OCI-LY1 (cell line): ENCODE measurements at regions not wholly inside any gene's neighbourhood (a gene's known extent, or its start where the extent isn't known, plus 50 kb on each side); places are given as distances from the start of the nearest gene placed in this dataset.

Source experiments
- EZH2 ChIP-seq: fragments of 200-600 bp; sonication (generic), shearing (Covaris generic); IDR thresholded peaks from 2 replicates; pipeline ENCODE4 v1.8.0; 2017; ENCODE audit warnings: borderline replicate concordance, mixed run types, mild to moderate bottlenecking, antibody characterized with exemption, low read length, moderate library complexity, mixed read lengths
- TF ChIP-seq, protein P1 (sequence below): fragments of 200-600 bp; sonication (generic), shearing (Covaris generic); IDR thresholded peaks from 2 replicates; pipeline ENCODE4 v1.5.1; 2017; ENCODE audit warnings: mild to moderate bottlenecking, antibody characterized with exemption, low read length, moderate library complexity, mixed read lengths

DNA sequence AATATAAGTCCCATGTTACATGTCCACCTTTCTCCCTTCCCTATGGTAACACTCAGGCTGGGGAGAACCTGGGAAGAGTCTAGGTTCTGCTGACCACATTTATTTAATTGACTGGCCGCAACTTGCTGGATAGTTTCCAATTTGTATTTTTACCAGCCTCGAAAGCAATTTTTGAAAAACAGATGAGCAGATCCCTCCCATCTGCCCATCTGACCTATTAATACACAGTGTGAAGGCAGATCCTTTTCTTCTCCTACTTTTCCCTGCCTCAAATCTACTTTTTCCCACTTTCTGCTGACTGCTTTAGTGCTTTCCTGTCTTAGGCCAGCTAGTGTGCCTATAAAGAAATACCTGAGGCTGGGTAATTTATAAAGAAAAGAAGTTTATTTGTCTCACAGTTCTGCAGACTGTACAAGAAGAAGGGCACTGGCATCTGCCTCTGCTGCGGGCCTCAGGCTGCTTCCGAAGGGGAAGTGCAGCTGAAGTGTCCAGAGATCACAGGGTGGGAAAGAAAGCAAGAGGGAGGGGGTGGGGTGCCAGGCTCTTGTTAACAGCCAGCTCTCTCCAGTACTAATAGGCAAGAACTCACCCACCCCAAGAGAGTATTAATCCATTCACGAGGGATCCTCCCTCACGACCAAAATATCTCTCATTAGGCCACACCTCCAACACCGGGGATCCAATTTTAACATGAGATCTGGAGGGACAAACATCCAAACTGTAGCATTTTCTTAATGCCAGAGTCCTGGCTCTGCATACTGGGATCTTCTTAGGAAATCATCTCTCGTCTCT, 336.0 kb upstream of the IGFBP3 start:
- TF ChIP-seq, protein P1, sequence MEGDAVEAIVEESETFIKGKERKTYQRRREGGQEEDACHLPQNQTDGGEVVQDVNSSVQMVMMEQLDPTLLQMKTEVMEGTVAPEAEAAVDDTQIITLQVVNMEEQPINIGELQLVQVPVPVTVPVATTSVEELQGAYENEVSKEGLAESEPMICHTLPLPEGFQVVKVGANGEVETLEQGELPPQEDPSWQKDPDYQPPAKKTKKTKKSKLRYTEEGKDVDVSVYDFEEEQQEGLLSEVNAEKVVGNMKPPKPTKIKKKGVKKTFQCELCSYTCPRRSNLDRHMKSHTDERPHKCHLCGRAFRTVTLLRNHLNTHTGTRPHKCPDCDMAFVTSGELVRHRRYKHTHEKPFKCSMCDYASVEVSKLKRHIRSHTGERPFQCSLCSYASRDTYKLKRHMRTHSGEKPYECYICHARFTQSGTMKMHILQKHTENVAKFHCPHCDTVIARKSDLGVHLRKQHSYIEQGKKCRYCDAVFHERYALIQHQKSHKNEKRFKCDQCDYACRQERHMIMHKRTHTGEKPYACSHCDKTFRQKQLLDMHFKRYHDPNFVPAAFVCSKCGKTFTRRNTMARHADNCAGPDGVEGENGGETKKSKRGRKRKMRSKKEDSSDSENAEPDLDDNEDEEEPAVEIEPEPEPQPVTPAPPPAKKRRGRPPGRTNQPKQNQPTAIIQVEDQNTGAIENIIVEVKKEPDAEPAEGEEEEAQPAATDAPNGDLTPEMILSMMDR = no peak
- TF ChIP-seq EZH2 = no peak
